ENCODE measurements at regions not wholly inside any gene's neighbourhood (a gene's known extent, or its start where the extent isn't known, plus 50 kb on each side); places are given as distances from the start of the nearest gene placed in this dataset.
"Not testable (repeated sequence)": the region's sequence is repeated elsewhere in the genome, so short reads cannot be mapped to it uniquely, and the experiment has no call there.

DNA sequence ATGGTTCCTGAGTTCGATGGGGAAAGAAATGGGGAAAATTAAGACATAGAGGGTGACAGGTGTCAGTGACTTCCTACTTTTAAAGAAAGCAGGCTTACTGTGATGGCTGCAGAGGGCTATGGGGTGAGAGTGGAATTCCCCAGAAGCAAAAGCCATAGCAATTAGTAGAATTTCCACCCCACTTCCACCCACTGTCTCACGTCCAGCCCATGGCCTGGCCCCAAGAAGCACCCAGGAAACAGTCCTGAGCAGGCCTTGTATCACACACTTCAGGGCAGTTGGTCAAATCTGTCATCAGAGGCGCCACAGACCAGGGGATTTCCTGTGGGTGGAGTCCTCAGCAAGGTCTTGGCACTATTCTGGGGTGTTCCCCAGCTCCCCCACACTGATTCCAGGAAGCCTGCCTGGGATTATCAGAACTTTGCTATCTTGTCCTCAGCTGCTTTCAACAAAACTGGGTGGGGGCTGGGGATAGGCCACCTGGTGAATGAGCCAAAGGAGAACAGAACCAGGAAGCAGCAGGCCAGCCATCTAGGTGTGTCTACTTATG lies 120.1 kb upstream of the CCND2 start:
- DNase-seq: peak; percentile 88

DNA sequence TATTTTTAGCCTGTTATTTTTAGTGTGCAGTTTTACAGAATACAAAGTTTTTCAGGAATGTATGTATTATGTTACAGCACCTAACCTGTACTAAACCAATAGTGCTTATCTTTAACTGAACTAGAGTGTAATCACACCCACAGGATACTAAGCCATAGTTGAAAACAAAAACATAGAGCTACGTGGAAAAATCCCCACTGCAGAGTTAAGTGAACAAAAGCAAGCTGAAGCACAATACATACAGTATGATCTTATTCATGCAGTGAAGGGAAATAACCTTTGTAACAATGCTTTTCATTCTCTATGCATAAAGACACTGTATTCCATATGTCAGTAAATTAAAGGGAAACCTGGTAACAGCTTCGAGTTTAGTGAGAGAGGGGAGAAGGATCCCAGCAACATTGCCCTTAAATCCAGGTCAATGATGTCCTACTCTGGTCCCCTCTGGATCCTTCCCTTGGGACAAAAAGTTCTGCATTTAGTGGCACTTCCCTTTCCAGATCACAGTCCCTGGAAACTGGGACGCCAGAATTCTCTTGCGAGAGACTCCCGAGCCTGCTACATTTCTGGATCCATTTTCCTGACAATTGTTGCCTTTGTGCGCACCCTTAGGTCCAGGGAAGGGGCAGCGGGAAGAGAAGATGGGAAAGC lies 121.3 kb upstream of the CCND2 start:
- no peak for DNase-seq

DNA sequence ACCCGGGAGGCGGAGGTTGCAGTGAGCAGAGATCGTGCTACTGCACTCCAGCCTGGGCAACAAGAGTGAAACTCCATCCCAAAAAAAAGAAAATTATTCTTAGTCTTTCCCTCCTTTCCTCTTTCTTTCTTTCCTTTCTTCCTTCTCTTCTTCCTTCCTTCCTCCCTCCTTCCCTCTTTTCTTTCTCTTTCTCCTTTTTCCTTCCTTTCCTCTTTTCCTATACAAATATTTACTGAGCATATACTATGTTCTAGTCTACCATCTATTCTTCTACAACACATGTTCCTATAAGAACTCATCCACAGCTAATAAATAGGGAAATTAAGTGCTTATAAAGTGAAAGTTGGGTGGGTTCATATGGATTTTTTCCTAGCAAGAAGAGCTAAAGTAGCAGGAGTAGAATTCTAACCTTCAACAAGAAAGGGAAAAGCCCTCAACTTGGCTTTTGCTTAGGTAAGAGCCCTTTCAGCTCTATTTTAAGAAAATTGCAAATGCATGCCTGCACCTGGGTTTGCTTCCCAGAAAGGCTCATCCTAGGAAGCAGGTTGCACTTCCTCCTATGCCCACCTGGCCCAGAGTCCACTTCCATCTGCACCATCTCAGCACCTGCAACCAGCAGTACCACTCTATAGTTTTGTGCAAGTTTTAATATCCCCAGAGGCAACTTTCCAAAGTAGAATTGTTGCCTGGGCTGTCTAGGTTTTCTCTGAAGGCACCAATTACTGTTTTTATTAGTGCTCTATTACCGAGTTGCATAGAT lies 122.0 kb upstream of the CCND2 start:
- no peak for DNase-seq

DNA sequence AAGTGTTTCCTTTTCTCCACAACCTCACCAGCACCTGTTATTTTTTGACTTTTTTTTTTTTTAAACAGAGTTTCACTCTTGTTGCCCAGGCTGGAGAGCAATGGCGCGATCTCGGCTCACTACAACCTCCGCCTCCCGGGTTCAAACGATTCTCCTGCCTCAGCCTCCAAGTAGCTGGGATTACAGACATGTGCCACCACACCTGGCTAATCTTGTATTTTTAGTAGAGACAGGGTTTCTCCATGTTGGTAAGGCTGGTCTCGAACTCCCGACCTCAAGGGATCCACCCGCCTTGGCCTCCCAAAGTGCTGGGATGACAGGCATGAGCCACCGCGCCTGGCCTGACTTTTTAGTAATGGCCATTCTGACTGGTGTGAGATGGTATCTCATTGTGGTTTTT lies 123.2 kb upstream of the CCND2 start:
- DNase-seq: not testable (repeated sequence)

DNA sequence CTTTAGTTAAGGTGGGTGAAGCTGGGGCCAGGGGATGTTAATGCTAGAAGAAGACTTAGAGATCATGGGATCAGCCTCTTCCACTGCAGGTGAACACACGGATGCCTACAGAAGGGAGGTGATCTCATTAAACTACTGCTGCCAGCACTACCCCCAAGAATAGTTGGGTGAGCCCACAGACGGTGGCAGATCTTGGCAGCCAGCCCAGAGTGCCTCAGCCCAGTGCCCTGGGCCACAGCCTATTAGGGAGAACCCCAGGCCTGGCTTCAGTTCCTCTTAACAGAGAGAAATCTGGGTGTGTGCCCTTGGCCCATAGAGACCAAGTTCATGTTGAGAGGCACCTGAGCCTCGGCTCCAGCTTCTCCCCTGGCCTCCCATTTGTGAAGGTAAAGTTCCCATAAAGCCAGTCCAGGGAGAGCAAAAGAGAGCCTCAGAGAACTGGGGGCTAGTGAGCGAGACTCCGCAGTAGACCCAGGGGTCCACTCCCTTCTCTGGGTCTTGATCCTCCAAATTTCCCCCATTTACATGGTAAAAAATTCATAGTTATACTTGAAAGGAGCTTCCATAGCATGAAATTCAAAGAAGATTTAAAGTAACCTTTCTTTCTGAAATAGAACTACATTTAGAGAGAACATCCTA lies 125.0 kb upstream of the CCND2 start:
- DNase-seq: peak; percentile 82

DNA sequence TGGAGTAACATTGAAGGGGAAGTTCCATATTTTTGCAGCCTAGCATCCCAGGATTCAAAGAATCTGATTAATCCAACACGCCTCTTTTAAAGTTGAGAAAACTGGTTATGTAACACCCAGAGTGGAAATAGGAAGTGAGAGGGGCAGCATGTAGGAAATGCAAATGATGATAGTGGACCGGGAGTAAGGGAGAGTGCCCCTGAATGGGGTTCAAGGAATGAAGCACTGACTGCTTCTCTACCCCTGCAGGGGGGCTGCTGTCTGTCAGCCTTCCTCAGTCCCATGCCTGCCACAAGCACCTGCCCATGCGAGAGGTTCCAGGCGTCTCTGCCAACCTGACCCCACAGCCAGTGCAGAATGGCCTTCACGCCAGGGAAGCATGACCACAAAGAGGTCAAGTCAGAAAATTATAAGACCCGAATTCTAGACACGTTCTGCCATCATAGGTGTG lies 126.5 kb upstream of the CCND2 start:
- DNase-seq: no peak

DNA sequence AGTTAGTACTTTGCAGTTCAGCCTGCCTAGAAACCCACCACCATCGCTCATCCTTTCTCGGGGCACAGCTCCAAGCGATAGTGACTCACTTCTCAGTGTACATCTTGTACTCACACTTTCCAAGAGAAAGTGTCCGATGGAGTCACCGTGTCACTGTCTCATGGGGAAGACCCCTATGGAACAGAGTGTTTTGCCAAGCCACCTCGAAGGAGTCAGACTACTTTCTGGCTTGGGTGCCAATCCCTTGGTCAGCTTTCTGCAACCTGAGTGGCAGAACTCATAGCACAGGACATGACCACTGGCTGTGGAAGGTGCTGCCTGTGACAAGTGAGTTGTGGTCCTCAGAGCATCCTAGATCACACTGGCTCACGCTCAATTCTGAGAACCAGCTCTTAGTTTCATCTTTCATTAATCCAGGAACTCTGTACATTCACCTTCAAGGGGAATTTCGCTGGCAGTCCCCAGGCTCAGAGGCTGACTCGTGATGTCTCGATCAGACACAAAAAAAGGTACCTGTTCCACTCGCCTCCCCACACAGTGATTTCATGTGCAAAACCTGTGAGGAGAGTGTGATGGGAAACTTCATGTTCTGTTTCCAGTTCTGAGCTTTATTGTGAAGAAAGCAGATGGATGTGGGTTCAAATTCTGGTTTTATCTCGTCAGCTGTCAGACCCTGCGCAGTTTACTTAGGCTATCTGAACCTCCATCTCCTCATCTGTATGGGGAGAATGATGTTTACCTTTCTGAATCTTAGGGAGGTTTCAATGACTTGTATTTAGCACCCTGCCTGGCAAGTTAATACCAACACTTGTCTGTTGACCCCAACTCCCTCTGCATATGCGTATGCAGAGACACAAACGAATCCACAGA lies 127.3 kb upstream of the CCND2 start:
- DNase-seq: peak; percentile 87

DNA sequence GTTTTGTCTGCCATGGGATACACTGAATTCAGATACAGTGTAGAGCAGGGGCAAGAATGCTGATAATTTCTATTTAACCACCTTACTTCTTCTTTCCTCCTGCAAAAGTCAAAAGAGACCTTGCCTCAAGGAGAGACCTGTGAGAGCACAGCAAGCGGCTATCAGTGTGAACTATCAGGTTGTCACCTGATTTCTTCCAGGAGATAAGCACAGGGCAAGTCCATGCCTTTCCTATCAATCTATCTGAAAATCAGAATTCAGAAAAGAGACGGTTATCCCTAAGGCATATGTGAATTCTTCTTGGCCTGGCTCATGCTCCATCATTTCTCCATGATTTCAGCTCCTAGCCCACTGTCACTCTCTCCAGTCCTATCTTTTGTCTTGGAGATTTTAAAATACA lies 128.9 kb upstream of the CCND2 start:
- no peak for DNase-seq

DNA sequence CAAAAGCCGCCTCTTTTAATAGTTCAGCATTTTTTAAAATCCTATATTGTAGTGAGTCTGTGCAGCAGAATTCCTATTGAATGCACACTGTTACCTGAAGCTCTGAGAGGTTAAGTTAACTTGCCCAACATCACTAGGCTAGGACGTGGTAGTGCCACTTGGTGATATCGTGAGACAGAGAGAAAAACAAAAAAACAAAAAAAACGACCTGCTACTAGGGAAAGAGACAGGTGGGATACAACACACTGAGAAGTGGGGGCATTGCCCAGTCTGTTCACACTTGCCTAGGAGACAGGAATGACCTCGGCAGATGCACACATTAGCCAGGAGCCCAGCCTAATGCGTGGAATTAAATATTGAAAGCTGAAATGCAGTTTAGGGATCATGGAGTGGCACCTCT lies 129.7 kb upstream of the CCND2 start:
- no peak for DNase-seq

DNA sequence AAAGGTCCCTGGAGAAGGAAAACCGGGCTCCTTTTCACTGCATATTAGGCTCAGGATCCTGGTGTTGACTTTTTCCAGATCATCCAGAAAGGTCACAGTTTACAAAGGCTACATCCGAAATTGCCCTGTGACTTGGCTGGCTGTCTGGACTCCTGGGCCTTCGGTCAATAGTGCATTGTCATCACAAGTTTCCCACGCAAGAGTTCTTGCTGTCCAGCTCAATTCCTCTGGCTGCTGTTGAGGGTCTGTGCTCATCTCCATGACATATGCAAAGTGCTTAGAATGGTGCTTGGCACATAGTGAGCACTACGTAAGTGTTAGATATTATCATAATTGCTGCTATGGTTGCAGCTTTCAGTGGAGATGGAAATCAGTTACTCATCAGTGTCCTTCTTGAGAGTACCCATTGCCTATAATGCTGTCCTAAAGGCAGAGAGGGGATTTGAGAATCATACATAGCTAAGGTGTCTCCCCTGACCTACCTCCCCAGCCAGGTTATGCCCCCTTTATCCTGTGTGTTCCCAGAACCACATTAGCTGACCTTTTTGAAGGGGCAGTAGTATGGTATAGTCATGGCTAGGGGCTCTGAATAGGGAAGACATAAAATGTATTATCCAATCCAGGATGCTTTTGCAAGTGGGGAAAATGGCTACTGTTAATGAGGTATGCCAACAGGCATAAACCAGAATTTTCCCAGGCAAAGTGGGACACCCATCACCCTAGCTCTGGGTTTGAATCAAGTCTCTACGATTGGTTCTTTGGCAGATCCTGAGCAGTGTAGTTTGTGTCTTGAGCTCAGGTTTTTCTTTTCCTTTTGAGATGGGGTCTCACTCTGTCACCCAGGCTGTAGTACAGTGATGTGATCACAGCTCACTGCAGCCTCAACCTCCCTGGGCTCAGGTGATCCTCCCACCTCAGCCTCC lies 132.0 kb upstream of the CCND2 start:
- no peak for DNase-seq

DNA sequence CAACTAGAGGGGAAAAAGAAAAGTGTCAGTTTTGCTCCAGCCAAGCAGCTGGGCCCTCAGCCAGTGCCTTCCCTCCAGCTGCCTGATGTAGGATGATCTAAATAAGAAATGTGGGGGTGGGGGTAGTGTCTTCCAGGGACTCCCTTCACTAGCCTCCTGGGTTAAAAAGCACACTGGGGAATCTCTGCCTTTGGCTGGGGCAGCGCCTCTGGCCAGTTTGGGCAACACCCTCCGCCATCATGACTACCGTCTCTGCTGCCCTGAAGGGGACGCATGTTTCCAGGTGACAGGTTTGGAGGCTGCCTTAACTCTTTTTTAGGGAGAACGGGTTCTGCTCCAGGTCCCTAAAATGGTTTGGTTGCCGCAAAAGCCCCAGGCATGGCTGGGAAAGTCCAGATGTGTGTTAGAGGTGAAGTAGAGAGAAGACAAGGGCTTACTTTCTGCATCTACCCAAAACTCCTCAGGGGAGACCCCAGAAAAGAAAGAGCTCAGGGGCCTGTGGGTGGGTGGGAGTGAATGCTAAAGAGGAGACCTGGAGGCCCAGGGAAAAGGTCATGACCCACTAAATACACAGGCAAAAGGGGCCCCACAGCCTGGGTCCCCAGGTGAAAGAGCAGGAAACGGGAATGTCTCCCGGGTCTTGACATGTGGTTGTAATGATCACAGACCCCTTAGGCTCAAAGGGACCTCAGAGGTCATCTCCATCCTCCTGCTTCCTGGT lies 132.8 kb upstream of the CCND2 start:
- DNase-seq: no peak

DNA sequence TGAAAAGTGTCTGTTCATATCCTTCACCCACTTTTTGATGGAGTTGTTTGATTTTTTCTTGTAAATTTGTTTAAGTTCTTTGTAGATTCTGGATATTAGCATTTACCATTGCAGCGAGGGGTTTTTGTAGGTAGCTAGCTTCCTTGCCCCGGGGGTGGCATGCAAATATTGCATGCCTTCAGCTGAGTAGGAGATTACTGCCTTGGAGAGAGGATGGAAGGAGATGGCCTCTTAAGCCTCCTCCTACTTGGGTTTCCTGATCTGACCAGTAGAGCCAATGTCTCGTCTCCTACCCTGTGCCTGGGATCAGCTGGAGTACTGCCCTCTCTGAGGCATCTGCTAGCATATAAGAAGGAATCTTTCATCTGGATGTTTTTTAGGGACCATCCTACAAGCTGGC lies 134.4 kb upstream of the CCND2 start:
- no peak for DNase-seq

DNA sequence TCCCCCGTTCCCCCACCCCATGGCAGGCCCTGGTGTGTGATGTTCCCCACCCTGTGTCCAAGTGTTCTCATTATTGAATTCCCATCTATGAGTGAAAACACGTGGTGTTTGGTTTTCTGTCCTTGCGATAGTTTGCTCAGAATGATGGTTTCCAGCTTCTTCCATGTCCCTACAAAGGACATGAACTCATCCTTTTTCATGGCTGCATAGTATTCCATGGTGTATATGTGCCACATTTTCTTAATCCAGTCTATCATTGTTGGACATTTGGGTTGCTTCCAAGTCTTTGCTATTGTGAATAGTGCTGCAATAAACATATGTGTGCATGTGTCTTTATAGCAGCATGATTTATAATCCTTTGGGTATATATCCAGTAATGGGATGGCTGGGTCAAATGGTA lies 135.0 kb upstream of the CCND2 start:
- not testable (repeated sequence) for DNase-seq

DNA sequence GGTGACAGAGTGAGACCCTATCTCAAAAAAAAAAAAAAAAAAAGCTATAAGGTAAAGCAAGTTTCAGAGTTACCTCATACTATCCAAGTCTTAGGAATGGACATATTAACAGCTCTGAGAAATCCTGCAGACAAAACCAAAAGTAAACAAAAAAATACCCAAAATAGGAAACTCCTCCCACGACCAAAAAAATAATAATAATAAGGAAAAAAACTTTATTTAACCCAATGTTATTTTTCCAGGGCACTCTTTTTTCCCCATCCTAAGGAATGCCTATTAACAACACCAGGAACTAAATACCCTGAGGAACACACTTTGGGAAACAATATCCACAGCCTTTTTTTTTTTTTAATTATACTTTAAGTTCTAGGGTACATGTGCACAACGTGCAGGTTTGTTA lies 135.5 kb upstream of the CCND2 start:
- DNase-seq: no peak

DNA sequence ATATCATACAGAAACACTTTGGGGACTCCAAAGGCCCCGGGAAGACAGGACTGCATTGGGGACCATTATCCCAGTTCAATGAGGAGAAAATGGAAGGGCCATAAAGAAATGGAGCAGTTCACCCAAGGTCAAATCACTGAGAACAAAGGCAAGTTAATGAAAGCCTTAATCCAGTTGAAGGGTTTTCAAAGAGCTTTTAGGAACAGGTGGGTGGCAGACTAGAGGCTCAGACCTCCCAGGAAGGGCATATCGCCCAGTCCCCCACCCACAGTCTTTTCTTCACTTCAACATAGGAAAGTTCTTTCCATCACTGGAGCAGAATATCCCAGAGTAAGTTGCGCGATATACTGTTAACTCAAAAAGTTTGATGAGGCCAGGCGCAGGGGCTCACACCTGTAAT lies 136.1 kb upstream of the CCND2 start:
- DNase-seq: no peak

DNA sequence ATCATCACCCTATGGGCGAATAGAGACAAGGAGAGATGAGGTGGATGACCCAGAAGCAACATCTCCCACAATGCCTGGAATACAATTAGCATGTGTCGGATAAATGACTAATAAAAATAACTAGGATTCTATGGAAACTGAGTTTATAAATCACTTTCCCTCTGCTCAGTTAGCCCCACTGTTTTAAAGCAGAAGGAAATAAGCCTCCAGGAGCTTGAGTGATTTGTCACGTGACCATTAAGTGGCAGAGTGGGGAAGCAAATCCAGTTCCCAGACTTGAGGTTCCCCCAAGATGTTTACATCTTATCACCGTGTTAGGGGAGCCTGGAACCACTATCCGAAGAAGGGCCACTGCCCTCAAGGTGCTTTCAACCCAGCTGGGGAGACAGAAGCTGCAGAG lies 136.5 kb upstream of the CCND2 start:
- DNase-seq: no peak

DNA sequence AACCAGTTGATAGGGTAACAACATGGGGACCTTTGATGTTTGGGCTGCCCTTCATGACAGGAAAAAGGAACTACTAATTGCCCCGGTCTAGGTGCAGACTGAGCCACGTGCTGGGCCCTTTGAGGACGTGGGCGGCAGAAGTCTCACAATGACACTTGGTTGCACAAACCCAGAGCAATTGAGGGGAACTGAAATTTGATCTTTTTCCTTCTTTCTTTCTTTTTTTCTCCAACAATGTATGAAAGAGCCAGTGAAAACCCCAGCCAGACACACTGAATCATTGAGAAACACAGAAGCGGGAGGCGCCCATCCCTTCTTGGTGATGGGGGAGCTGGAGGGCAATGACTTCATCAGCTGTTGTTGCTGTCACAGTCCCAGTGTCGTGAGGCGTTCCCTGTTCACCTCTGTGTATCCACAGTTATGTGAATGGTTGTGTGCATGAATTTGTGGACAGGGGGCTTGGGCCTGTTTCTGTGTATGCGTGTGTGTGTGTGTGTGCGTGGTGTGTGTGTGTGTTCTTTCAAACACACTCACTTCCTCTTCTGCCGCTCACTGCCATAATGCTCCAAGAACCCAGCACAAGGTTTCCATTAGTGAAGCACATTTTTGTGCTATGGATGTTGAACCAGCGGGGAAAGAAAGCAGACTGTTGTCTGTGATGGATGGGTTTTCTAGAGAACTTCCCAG lies 137.5 kb upstream of the CCND2 start:
- peak; percentile 84 for DNase-seq

DNA sequence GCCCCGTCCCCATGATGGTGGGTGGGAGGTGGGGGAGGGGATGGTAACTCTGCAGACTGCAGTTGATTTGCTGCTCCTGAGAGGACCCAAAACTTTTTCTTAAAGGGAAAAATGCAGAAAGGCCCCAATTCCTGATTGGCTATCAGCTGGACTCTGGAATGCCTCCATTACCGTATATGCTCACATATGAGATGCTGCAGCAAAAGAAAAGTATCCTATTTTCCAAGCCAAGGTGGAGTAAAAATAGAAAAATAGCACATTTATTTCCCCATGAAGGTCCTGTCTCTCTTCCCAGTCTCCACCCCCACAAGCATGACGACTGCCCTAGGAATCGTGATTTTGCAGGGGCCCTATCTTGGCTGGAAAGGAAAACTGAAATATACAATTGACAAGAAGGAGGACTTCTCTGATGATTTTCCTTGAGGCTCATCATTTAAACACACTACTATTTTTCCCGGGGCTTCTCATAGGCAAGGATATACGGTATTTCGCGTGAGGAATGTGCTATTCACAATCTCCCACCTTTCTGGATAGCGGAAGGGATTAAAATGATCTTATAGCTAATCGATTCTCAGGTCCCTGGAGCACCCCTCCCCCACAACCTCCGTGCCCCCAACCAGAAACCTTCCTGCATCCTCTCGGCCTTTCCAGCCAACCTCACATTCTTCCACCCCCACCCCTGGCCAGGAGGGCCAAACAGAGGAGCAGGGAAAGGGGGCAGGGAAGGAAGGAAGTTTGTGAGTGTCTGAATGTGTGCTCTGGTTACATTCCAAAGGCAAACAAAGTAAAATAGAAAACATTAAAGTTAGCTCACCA lies 138.9 kb upstream of the CCND2 start:
- no peak for DNase-seq

DNA sequence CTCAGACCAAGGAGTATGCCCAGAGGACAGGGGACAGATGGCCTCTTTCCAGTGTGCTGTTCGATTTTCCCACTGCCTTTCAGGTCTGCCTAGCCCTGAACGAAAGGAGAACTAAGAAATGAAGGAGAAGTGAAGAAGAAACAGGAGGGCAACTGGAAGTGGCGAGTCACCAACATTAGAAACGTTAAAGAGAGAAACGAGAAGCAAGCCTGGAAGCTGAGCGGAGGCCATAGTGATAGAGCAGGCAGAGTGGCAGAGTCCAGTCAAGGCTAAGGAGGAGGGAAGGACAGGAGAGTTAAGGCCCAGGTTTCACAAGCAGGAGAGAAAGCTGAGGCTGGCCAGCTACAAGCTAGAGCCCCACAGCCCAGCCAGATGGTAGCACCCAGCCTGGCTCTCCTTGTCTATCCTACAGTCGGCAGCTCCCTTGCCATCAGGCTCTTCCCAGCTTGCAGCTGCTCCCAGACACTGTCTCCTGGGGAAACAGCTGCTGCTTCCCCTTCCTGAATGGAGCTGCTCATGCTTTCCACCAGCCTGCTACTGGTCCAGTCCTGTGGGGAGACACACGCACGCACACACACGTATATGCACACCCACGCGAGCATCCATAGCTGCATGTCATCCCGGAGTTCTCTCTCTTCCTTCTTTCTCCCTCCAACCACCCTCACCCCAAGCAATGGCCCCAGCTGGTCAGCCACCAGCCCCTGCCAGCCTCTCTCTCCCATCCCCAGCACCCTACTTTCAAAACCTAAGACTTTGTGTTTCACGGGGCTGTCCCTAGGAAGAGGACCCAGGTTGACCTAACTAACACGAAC lies 139.7 kb upstream of the CCND2 start:
- DNase-seq: no peak
